GM23248 (cell line): ENCODE measurements at regions not wholly inside any gene's neighbourhood (a gene's known extent, or its start where the extent isn't known, plus 50 kb on each side); places are given as distances from the start of the nearest gene placed in this dataset.

ENCODE experiments used
- DNase-seq: peaks from one replicate; pipeline ENCODE4 v3.0.0-alpha.2; 2015
- H2AFZ ChIP-seq: fragments of 200-600 bp; sonication (generic); 2 replicates; pipeline ENCODE4 v1.6.1; 2016; ENCODE audit warnings: antibody characterized with exemption
- H3F3A ChIP-seq: fragments of 200-600 bp; sonication (generic); 2 replicates; pipeline ENCODE4 v1.6.1; 2016; ENCODE audit warnings: mild to moderate bottlenecking, antibody characterized with exemption, mixed run types; ENCODE audit not compliant: insufficient read depth
- H3K27ac ChIP-seq: fragments of 200-600 bp; sonication (generic); 2 replicates; pipeline ENCODE4 v1.5.1; 2016; ENCODE audit warnings: mild to moderate bottlenecking
- H3K27me3 ChIP-seq: fragments of 200-600 bp; sonication (generic); replicated peaks from 2 replicates; pipeline ENCODE4 v1.6.1; 2016; ENCODE audit warnings: mild to moderate bottlenecking; ENCODE audit not compliant: insufficient read depth
- H3K36me3 ChIP-seq: fragments of 200-600 bp; sonication (generic); 2 replicates; pipeline ENCODE4 v1.6.1; 2016; ENCODE audit warnings: low read depth, mild to moderate bottlenecking
- H3K4me1 ChIP-seq: fragments of 200-600 bp; sonication (generic); 2 replicates; pipeline ENCODE4 v1.6.1; 2016; ENCODE audit warnings: mild to moderate bottlenecking; ENCODE audit not compliant: insufficient read depth
- H3K4me2 ChIP-seq: fragments of 200-600 bp; sonication (generic); one replicate; pipeline ENCODE4 v1.6.1; 2016; ENCODE audit warnings: mild to moderate bottlenecking; ENCODE audit not compliant: unreplicated experiment
- H3K4me3 ChIP-seq: fragments of 200-600 bp; sonication (generic); 2 replicates; pipeline ENCODE4 v1.5.1; 2016; ENCODE audit warnings: mild to moderate bottlenecking
- H3K79me2 ChIP-seq: fragments of 200-600 bp; sonication (generic); 2 replicates; pipeline ENCODE4 v1.6.1; 2016; ENCODE audit warnings: mild to moderate bottlenecking; ENCODE audit not compliant: insufficient read depth
- H3K9ac ChIP-seq: fragments of 200-600 bp; sonication (generic); 2 replicates; pipeline ENCODE4 v1.6.1; 2016; ENCODE audit warnings: mild to moderate bottlenecking
- H3K9me2 ChIP-seq: fragments of 200-600 bp; sonication (generic); 2 replicates; pipeline ENCODE4 v1.6.1; 2016; ENCODE audit warnings: mixed run types, mild to moderate bottlenecking, moderate library complexity; ENCODE audit not compliant: insufficient read depth
- H3K9me3 ChIP-seq: fragments of 200-600 bp; sonication (generic); one replicate; pipeline ENCODE4 v1.6.1; 2017; ENCODE audit warnings: low read depth
- H4K20me1 ChIP-seq: fragments of 200-600 bp; sonication (generic); 2 replicates; pipeline ENCODE4 v1.6.0; 2016; ENCODE audit not compliant: insufficient read depth
- EZH2 ChIP-seq: fragments of 200-600 bp; sonication (generic); IDR thresholded peaks from 2 replicates; pipeline ENCODE4 v1.6.1; 2018; ENCODE audit warnings: antibody characterized with exemption, mild to moderate bottlenecking; ENCODE audit not compliant: insufficient read depth, poor library complexity, severe bottlenecking
- EZH2phosphoT487 ChIP-seq: fragments of 200-600 bp; sonication (generic); IDR thresholded peaks from 2 replicates; pipeline ENCODE4 v1.6.1; 2018; ENCODE audit warnings: antibody characterized with exemption, moderate library complexity, mild to moderate bottlenecking, low read depth; ENCODE audit not compliant: insufficient read depth
- WGBS, 2 experiments: methylation state at CpG; one replicate each; pipeline ENCODE4 v1.1.6; 2015 to 2017; ENCODE audit warnings: low lambda C conversion rate in 2 of 2, low coverage in 1 of 2; ENCODE audit errors: missing lambda C conversion rate in 2 of 2; 5-methylcytosine and 5-hydroxymethylcytosine counted together
- in situ Hi-C: fragments of 300-500 bp; cut with MboI; formaldehyde crosslinking; loops from 2 replicates; pipeline ENCODE4 v1.15.0; 2020

GRCh38 chr20:12014736-12015135 is 97.0 kb downstream of the BTBD3 start:
- no peak for DNase-seq
- Histone ChIP-seq H3K4me1 (no peaks in the 10 kb centered on the region), H3F3A (no peaks in the 10 kb centered on the region), H3K27me3 (no peaks in the 10 kb centered on the region), H3K36me3 (no peaks in the 10 kb centered on the region), H3K9ac (no peak overlapping the region), H3K27ac (no peak overlapping the region), H3K4me2 (no peak overlapping the region), H3K9me2 (no peaks in the 10 kb centered on the region), H4K20me1 (no peaks in the 10 kb centered on the region), H3K9me3 (no peaks in the 10 kb centered on the region), H3K4me3 (no peak overlapping the region), H3K79me2 (no peaks in the 10 kb centered on the region), H2AFZ (no peak overlapping the region)
- in situ Hi-C loops, result no loop called here
- 48 to 57% methylated on average over 1 of the region's 1 CpG for WGBS, 2 experiments
- no peak for TF ChIP-seq EZH2phosphoT487
- no peak for TF ChIP-seq EZH2

- H2AFZ ChIP-seq, result no peak overlapping the region
- H3F3A ChIP-seq, result no peaks in the 10 kb centered on the region
- DNase-seq, result no peak
- H4K20me1 ChIP-seq, result no peaks in the 10 kb centered on the region
- in situ Hi-C loops, result no loop called here
- no peaks in the 10 kb centered on the region for H3K36me3 ChIP-seq
- H3K4me2 ChIP-seq, result no peak overlapping the region
- 15 to 22% methylated on average over 2 of the region's 2 CpGs for WGBS, 2 experiments
- no peak overlapping the region for H3K27ac ChIP-seq
- TF ChIP-seq EZH2 (no peak), EZH2phosphoT487 (no peak)
- H3K79me2 ChIP-seq, result no peaks in the 10 kb centered on the region
- no peaks in the 10 kb centered on the region; the same call in 1 of the 2 replicates for H3K27me3 ChIP-seq
- no peaks in the 10 kb centered on the region for H3K9me3 ChIP-seq
- no peak overlapping the region for H3K4me3 ChIP-seq
- no peak overlapping the region for H3K9ac ChIP-seq
- no peaks in the 10 kb centered on the region for H3K4me1 ChIP-seq
- no peaks in the 10 kb centered on the region for H3K9me2 ChIP-seq
These were observed 98.6 kb downstream of the BTBD3 start for GRCh38 chr20:12016291-12016690.

- Histone ChIP-seq H3K4me2 (no peak overlapping the region), H3K27me3 (no peaks in the 10 kb centered on the region; the same call in 1 of the 2 replicates), H3K9me3 (no peaks in the 10 kb centered on the region), H3K36me3 (no peaks in the 10 kb centered on the region), H4K20me1 (no peaks in the 10 kb centered on the region), H3K27ac (no peak overlapping the region), H3F3A (no peaks in the 10 kb centered on the region), H3K9ac (no peak overlapping the region), H3K4me3 (no peak overlapping the region), H3K4me1 (no peaks in the 10 kb centered on the region), H3K9me2 (no peaks in the 10 kb centered on the region), H2AFZ (no peak overlapping the region), H3K79me2 (no peaks in the 10 kb centered on the region)
- in situ Hi-C loops, result no loop called here
- TF ChIP-seq EZH2 (no peak), EZH2phosphoT487 (no peak)
- 39 to 43% methylated on average over 3 of the region's 3 CpGs for WGBS, 2 experiments
- no peak for DNase-seq
These were observed 102.0 kb downstream of the BTBD3 start for GRCh38 chr20:12019715-12020114.

- H3K27me3 ChIP-seq, result no peaks in the 10 kb centered on the region; the same call in 1 of the 2 replicates
- TF ChIP-seq EZH2phosphoT487, result no peak
- no peak for TF ChIP-seq EZH2
These were observed 103.2 kb downstream of the BTBD3 start for GRCh38 chr20:12020846-12021245.

GRCh38 chr20:12022126-12022525 is 104.4 kb downstream of the BTBD3 start:
- Histone ChIP-seq H3K9me2 (no peaks in the 10 kb centered on the region), H3K9me3 (no peaks in the 10 kb centered on the region), H3F3A (no peaks in the 10 kb centered on the region), H3K9ac (no peak overlapping the region), H4K20me1 (no peaks in the 10 kb centered on the region), H3K36me3 (no peaks in the 10 kb centered on the region), H3K4me2 (no peak overlapping the region), H3K27ac (no peak overlapping the region), H3K79me2 (no peaks in the 10 kb centered on the region), H2AFZ (no peak overlapping the region), H3K4me1 (no peaks in the 10 kb centered on the region), H3K27me3 (no peaks in the 10 kb centered on the region; the same call in 1 of the 2 replicates), H3K4me3 (no peak overlapping the region)
- in situ Hi-C loops, result no loop called here
- 47 to 50% methylated on average over 2 of the region's 2 CpGs for WGBS, 2 experiments
- DNase-seq, result no peak
- TF ChIP-seq EZH2phosphoT487, result no peak
- TF ChIP-seq EZH2, result no peak

More at GRCh38 chr20:12020846-12021245, 103.2 kb downstream of the BTBD3 start:
- H3K27ac ChIP-seq, result no peak overlapping the region
- H3K9me2 ChIP-seq, result no peaks in the 10 kb centered on the region
- no peak for DNase-seq
- H3K4me3 ChIP-seq, result no peak overlapping the region
- H3F3A ChIP-seq, result no peaks in the 10 kb centered on the region
- no peaks in the 10 kb centered on the region for H3K4me1 ChIP-seq
- no peaks in the 10 kb centered on the region for H3K79me2 ChIP-seq
- 7 to 8% methylated on average over 4 of the region's 4 CpGs for WGBS, 2 experiments
- H3K9ac ChIP-seq, result no peak overlapping the region
- no peak overlapping the region for H3K4me2 ChIP-seq
- H4K20me1 ChIP-seq, result no peaks in the 10 kb centered on the region
- H2AFZ ChIP-seq, result no peak overlapping the region
- no peaks in the 10 kb centered on the region for H3K9me3 ChIP-seq
- in situ Hi-C loops, result no loop called here
- H3K36me3 ChIP-seq, result no peaks in the 10 kb centered on the region
